ENCODE measurements at regions not wholly inside any gene's neighbourhood (a gene's known extent, or its start where the extent isn't known, plus 50 kb on each side); places are given as distances from the start of the nearest gene placed in this dataset.

DNA sequence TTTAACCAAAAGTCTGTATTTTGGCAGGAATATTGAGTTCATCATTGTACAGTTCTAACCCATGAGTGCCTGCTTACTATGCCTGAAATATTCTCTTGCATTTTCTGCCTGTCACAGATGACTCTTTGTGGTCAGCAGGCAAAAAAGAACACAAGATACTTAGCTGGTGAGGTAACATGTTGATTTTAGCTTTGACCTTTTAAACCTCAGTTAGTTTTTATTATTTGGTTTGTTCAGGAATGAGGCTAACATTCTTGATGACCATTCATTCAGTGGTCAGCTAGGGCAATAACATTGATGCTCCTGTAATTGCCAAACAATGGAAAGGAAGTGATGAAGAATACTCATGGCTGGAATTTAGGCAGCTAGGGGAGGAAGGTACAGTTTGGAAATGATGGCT, 491.2 kb downstream of the PIK3C3 start:
- H3K27ac ChIP-seq, result no peak overlapping the region
- no peaks in the 10 kb centered on the region for H3K36me3 ChIP-seq
- H3K4me1 ChIP-seq (ENCODE audit: insufficient read depth), result no peaks in the 10 kb centered on the region
- no peak overlapping the region for H3K4me3 ChIP-seq
- TF ChIP-seq EP300 (IDR thresholded peaks at IDR 0.05), result no peak
- TF ChIP-seq POLR2A (IDR thresholded peaks at IDR 0.05), result no peak
- no peak for TF ChIP-seq CTCF (IDR thresholded peaks at IDR 0.05)
- no peaks in the 10 kb centered on the region for H3K27me3 ChIP-seq
- intact Hi-C loops (cut with DNase I), result no loop called here
- no peak for DNase-seq
- peaks cover 0 to 10% of the 10 kb centered on the region in 2 donors for H3K9me3 ChIP-seq

- peaks cover 0 to 10% of the 10 kb centered on the region in 2 donors for H3K9me3 ChIP-seq
- 96 to 100% (median 98%) methylated on average over 1 of the region's 1 CpG for WGBS, 3 donors
- no peaks in the 10 kb centered on the region for H3K36me3 ChIP-seq
- intact Hi-C loops (cut with DNase I), result no loop called here
- no peak for DNase-seq
- H3K4me3 ChIP-seq, result no peak overlapping the region
- H3K4me1 ChIP-seq (ENCODE audit: insufficient read depth), result no peaks in the 10 kb centered on the region
- TF ChIP-seq CTCF (IDR thresholded peaks at IDR 0.05) (no peak), EP300 (IDR thresholded peaks at IDR 0.05) (no peak), POLR2A (IDR thresholded peaks at IDR 0.05) (no peak)
- no peaks in the 10 kb centered on the region for H3K27me3 ChIP-seq
- no peak overlapping the region for H3K27ac ChIP-seq
Observed at GRCh38 chr18:42447688-42448087, 492.7 kb downstream of the PIK3C3 start.

GRCh38 chr18:42458226-42458625, 503.2 kb downstream of the PIK3C3 start:
- no peaks in the 10 kb centered on the region for H3K36me3 ChIP-seq
- no peak for DNase-seq
- no peak overlapping the region for H3K4me3 ChIP-seq
- H3K9me3 ChIP-seq, result no peaks in the 10 kb centered on the region
- H3K27ac ChIP-seq, result no peak overlapping the region
- H3K27me3 ChIP-seq, result no peaks in the 10 kb centered on the region
- 42 to 51% (median 46%) methylated on average over 2 of the region's 2 CpGs for WGBS, 3 donors
- TF ChIP-seq CTCF (IDR thresholded peaks at IDR 0.05) (no peak), EP300 (IDR thresholded peaks at IDR 0.05) (no peak), POLR2A (IDR thresholded peaks at IDR 0.05) (no peak)
- intact Hi-C loops (cut with DNase I), result no loop called here
- no peaks in the 10 kb centered on the region for H3K4me1 ChIP-seq (ENCODE audit: insufficient read depth)

GRCh38 chr18:42459873-42460272, 504.8 kb downstream of the PIK3C3 start:
- 67 to 73% (median 70%) methylated on average over 2 of the region's 2 CpGs for WGBS, 3 donors
- DNase-seq, result no peak
- Histone ChIP-seq H3K27ac (no peak overlapping the region), H3K4me3 (no peak overlapping the region), H3K9me3 (no peaks in the 10 kb centered on the region), H3K4me1 (ENCODE audit: insufficient read depth) (no peaks in the 10 kb centered on the region), H3K27me3 (no peaks in the 10 kb centered on the region), H3K36me3 (no peaks in the 10 kb centered on the region)
- intact Hi-C loops (cut with DNase I), result no loop called here
- TF ChIP-seq CTCF (IDR thresholded peaks at IDR 0.05) (no peak), POLR2A (IDR thresholded peaks at IDR 0.05) (no peak), EP300 (IDR thresholded peaks at IDR 0.05) (no peak)

DNA sequence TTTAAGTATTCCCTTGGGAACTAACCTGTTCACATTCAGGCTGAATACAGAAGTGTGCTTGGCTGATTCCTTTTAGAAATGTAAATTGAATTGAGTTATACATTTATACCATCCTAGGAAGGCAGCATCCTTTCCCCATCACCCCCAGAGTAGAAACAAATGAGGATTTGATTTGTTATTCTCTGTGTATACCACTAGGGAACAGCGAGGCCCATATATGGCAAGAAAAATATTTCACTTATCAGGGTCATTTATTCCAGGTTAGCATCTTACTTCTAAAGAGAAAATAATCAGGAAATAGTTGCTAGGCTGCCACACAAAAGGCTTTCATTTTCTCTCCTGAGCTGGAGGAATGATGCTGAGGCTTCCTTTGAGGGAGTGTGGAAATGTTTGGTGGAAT, 516.9 kb downstream of the PIK3C3 start:
- intact Hi-C loops (cut with DNase I), result no loop called here
- 46 to 48% (median 47%) methylated on average over 1 of the region's 1 CpG for WGBS, 3 donors
- no peak for DNase-seq
- H3K9me3 ChIP-seq, result no peaks in the 10 kb centered on the region
- no peaks in the 10 kb centered on the region for H3K27me3 ChIP-seq
- no peak overlapping the region for H3K4me3 ChIP-seq
- H3K36me3 ChIP-seq, result no peaks in the 10 kb centered on the region
- no peak overlapping the region for H3K27ac ChIP-seq
- TF ChIP-seq CTCF (IDR thresholded peaks at IDR 0.05), result no peak
- TF ChIP-seq EP300 (IDR thresholded peaks at IDR 0.05), result no peak
- TF ChIP-seq POLR2A (IDR thresholded peaks at IDR 0.05), result no peak
- H3K4me1 ChIP-seq (ENCODE audit: insufficient read depth), result no peaks in the 10 kb centered on the region
